Sigmoid colon (tissue), 6 donors: ENCODE measurements at regions not wholly inside any gene's neighbourhood (a gene's known extent, or its start where the extent isn't known, plus 50 kb on each side); places are given as distances from the start of the nearest gene placed in this dataset.

Experiments
- DNase-seq: peaks from one replicate; pipeline ENCODE4 v3.0.0-alpha.2; 2019
- H3K27ac ChIP-seq, 4 donors: fragments of 200-600 bp; sonication (generic); one replicate each; pipeline ENCODE4 v1.5.1; 2016 to 2019; ENCODE audit warnings: mild to moderate bottlenecking in 1 of 4
- H3K27me3 ChIP-seq, 3 donors: fragments of 200-600 bp; sonication (generic); one replicate each; pipeline ENCODE4 v1.5.1; 2019; ENCODE audit warnings: mild to moderate bottlenecking in 1 of 3
- H3K36me3 ChIP-seq, 4 donors: fragments of 200-600 bp; sonication (generic); one replicate each; pipeline ENCODE4 v1.5.1; 2016 to 2019
- H3K4me1 ChIP-seq, 4 donors: fragments of 200-600 bp; sonication (generic); one replicate each; pipeline ENCODE4 v1.5.1; 2017 to 2019
- H3K4me3 ChIP-seq, 4 donors: fragments of 200-600 bp; sonication (generic); one replicate each; pipeline ENCODE4 v1.5.1; 2017 to 2019; ENCODE audit warnings: mild to moderate bottlenecking in 2 of 4, moderate library complexity in 1 of 4
- H3K9me3 ChIP-seq, 4 donors: fragments of 200-600 bp in 3 of 4; sonication (generic) in 3 of 4; one replicate each; pipeline versions ENCODE4 v1.5.1 to v1.6.1; 2013 to 2019
- EP300 ChIP-seq, 4 donors: sonication (generic); formaldehyde crosslinking; IDR thresholded peaks; one replicate each; pipeline ENCODE4 v1.6.1; 2017; ENCODE audit warnings: antibody characterized with exemption in 4 of 4
- POLR2A ChIP-seq, 2 donors: fragments of 450-650 bp; IDR thresholded peaks; one replicate each; pipeline ENCODE4 v1.6.1; 2016; ENCODE audit warnings: antibody characterized with exemption in 2 of 2, mild to moderate bottlenecking in 2 of 2, moderate library complexity in 2 of 2
- POLR2AphosphoS5 ChIP-seq, 4 donors: sonication (generic); formaldehyde crosslinking; IDR thresholded peaks; one replicate each; pipeline ENCODE4 v1.6.1; 2017; ENCODE audit warnings: antibody characterized with exemption in 4 of 4
- WGBS, 2 donors: extraction: QIAGEN DNeasy Blood & Tissue Kit; methylation state at CpG; one replicate each; pipeline ENCODE4 v1.1.7; 2013; 5-methylcytosine and 5-hydroxymethylcytosine counted together
- intact Hi-C: fragments of 100-400 bp; cut with DNase I; formaldehyde crosslinking; loops from one replicate; pipeline ENCODE4 v1.15.1; 2023
- TF ChIP-seq, protein P1 (sequence below), 4 experiments: fragments of 450-650 bp in 3 of 4; fragments of 200-600 bp in 1 of 4; IDR thresholded peaks; one replicate each; pipeline ENCODE4 v1.5.1; 2016 to 2019; ENCODE audit warnings: antibody characterized with exemption in 4 of 4, mild to moderate bottlenecking in 3 of 4, moderate library complexity in 2 of 4
- donor health status: healthy with polysubstance abuse.
- donor health status: healthy.

GRCh38 chr7:12080006-12080405, 131.1 kb upstream of the TMEM106B start:
- DNase-seq: no peak
- H3K27ac ChIP-seq: no peak overlapping the region
- TF ChIP-seq, protein P1, sequence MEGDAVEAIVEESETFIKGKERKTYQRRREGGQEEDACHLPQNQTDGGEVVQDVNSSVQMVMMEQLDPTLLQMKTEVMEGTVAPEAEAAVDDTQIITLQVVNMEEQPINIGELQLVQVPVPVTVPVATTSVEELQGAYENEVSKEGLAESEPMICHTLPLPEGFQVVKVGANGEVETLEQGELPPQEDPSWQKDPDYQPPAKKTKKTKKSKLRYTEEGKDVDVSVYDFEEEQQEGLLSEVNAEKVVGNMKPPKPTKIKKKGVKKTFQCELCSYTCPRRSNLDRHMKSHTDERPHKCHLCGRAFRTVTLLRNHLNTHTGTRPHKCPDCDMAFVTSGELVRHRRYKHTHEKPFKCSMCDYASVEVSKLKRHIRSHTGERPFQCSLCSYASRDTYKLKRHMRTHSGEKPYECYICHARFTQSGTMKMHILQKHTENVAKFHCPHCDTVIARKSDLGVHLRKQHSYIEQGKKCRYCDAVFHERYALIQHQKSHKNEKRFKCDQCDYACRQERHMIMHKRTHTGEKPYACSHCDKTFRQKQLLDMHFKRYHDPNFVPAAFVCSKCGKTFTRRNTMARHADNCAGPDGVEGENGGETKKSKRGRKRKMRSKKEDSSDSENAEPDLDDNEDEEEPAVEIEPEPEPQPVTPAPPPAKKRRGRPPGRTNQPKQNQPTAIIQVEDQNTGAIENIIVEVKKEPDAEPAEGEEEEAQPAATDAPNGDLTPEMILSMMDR (IDR thresholded peaks at IDR 0.05): no peak
- TF ChIP-seq POLR2A (IDR thresholded peaks at IDR 0.05) (no peak), EP300 (IDR thresholded peaks at IDR 0.05) (no peak), POLR2AphosphoS5 (IDR thresholded peaks at IDR 0.05) (no peak)
- H3K27me3 ChIP-seq: no peaks in the 10 kb centered on the region
- H3K36me3 ChIP-seq: no peaks in the 10 kb centered on the region
- WGBS, 2 donors: 68% methylated on average over 3 of the region's 3 CpGs
- no peak overlapping the region for H3K4me3 ChIP-seq
- peaks cover 0 to under 1% (median 0%) of the 10 kb centered on the region in 4 donors for H3K9me3 ChIP-seq
- H3K4me1 ChIP-seq: no peaks in the 10 kb centered on the region
- intact Hi-C loops: no loop called here

GRCh38 chr7:12085516-12085915, 125.6 kb upstream of the TMEM106B start:
- WGBS, 2 donors: 69 to 79% methylated on average over 1 of the region's 1 CpG
- Histone ChIP-seq H3K27ac (no peak overlapping the region), H3K36me3 (no peaks in the 10 kb centered on the region), H3K4me3 (no peak overlapping the region), H3K27me3 (no peaks in the 10 kb centered on the region), H3K9me3 (no peaks in the 10 kb centered on the region), H3K4me1 (no peaks in the 10 kb centered on the region)
- intact Hi-C loops: no loop called here
- DNase-seq: no peak
- TF ChIP-seq POLR2AphosphoS5 (IDR thresholded peaks at IDR 0.05) (no peak), EP300 (IDR thresholded peaks at IDR 0.05) (no peak), POLR2A (IDR thresholded peaks at IDR 0.05) (no peak)
- TF ChIP-seq, protein P1 (IDR thresholded peaks at IDR 0.05): no peak

GRCh38 chr7:12089951-12090756, 120.9 kb upstream of the TMEM106B start:
- H3K4me3 ChIP-seq: no peak overlapping the region

DNA sequence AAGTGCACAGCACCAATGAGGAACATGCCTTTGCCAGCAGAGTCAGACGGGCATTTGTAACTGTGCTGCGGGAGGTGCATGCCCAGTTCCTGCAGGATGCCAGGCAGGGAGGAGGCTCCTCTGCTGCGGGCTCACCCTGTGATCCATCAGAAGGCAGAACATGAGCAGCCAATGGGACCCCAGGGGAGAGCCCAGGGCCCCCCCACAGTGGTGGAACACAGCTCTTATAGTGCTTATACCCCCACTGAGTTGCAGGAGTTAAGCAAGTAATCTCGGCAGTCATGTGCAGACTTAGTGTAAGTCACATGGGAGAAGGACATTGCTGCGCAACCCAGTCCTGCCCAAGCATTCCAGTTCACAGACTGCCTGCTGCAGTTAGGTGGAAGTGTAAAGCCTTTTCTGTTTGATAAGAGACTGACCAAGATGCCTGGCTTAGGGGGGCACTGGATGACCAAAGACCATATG, 120.3 kb upstream of the TMEM106B start:
- DNase-seq: no peak
- H3K27me3 ChIP-seq: no peaks in the 10 kb centered on the region
- no peaks in the 10 kb centered on the region for H3K4me1 ChIP-seq
- WGBS, 2 donors: 90 to 91% methylated on average over 5 of the region's 5 CpGs
- TF ChIP-seq POLR2A (IDR thresholded peaks at IDR 0.05) (no peak), POLR2AphosphoS5 (IDR thresholded peaks at IDR 0.05) (no peak), EP300 (IDR thresholded peaks at IDR 0.05) (no peak)
- TF ChIP-seq, protein P1 (IDR thresholded peaks at IDR 0.05): no peak
- no peaks in the 10 kb centered on the region for H3K9me3 ChIP-seq
- H3K4me3 ChIP-seq: no peak overlapping the region
- no peak overlapping the region for H3K27ac ChIP-seq
- no peaks in the 10 kb centered on the region for H3K36me3 ChIP-seq
- intact Hi-C loops: no loop called here

More at GRCh38 chr7:12089951-12090756, 120.9 kb upstream of the TMEM106B start:
- Histone ChIP-seq H3K27me3 (no peaks in the 10 kb centered on the region), H3K9me3 (no peaks in the 10 kb centered on the region), H3K27ac (no peak overlapping the region), H3K4me1 (no peaks in the 10 kb centered on the region), H3K36me3 (no peaks in the 10 kb centered on the region)
- intact Hi-C loops: no loop called here
- TF ChIP-seq, protein P1 (IDR thresholded peaks at IDR 0.05): no peak
- no peak for TF ChIP-seq EP300 (IDR thresholded peaks at IDR 0.05)
- TF ChIP-seq POLR2AphosphoS5 (IDR thresholded peaks at IDR 0.05): no peak
- TF ChIP-seq POLR2A (IDR thresholded peaks at IDR 0.05): no peak
- 86 to 88% methylated on average over 9 of the region's 9 CpGs for WGBS, 2 donors
- DNase-seq: no peak
